NCI-H510A treated with DMSO at 0.1 percent for 48 hours (cell line): ENCODE measurements at regions not wholly inside any gene's neighbourhood (a gene's known extent, or its start where the extent isn't known, plus 50 kb on each side); places are given as distances from the start of the nearest gene placed in this dataset.

Experiments
- DNase-seq: peaks from one replicate; lab custom pipeline; 2025; lab: John Stamatoyannopoulos, UW

GRCh38 chr6:113292646-113293422, 564.3 kb upstream of the MARCKS start:
- DNase-seq: no peak

- DNase-seq: no peak
These were observed 563.8 kb upstream of the MARCKS start for GRCh38 chr6:113293423-113293740.

- no peak for DNase-seq
These were observed 557.6 kb upstream of the MARCKS start for GRCh38 chr6:113299531-113299930.

GRCh38 chr6:113301651-113302050, 555.5 kb upstream of the MARCKS start:
- DNase-seq: no peak

GRCh38 chr6:113304116-113304515, 553.0 kb upstream of the MARCKS start:
- DNase-seq: no peak

- no peak for DNase-seq
These were observed 550.5 kb upstream of the MARCKS start for GRCh38 chr6:113306552-113307145.

GRCh38 chr6:113308266-113308665, 548.9 kb upstream of the MARCKS start:
- DNase-seq: no peak

GRCh38 chr6:113313841-113314240, 543.3 kb upstream of the MARCKS start:
- no peak for DNase-seq

- no peak for DNase-seq
These were observed 542.0 kb upstream of the MARCKS start for GRCh38 chr6:113315165-113315564.

GRCh38 chr6:113315879-113316278, 541.3 kb upstream of the MARCKS start:
- DNase-seq: no peak

- no peak for DNase-seq
These were observed 539.7 kb upstream of the MARCKS start for GRCh38 chr6:113317442-113317841.

GRCh38 chr6:113317891-113318574, 539.1 kb upstream of the MARCKS start:
- no peak for DNase-seq

GRCh38 chr6:113318575-113318917, 538.6 kb upstream of the MARCKS start:
- no peak for DNase-seq

GRCh38 chr6:113320653-113321052, 536.5 kb upstream of the MARCKS start:
- no peak for DNase-seq

GRCh38 chr6:113326781-113327180, 530.4 kb upstream of the MARCKS start:
- no peak for DNase-seq

- no peak for DNase-seq
These were observed 528.2 kb upstream of the MARCKS start for GRCh38 chr6:113328886-113329381.

- no peak for DNase-seq
These were observed 527.1 kb upstream of the MARCKS start for GRCh38 chr6:113329942-113330635.

GRCh38 chr6:113330636-113330946, 526.6 kb upstream of the MARCKS start:
- no peak for DNase-seq

GRCh38 chr6:113331021-113331420, 526.1 kb upstream of the MARCKS start:
- no peak for DNase-seq

GRCh38 chr6:113338644-113339043, 518.5 kb upstream of the MARCKS start:
- no peak for DNase-seq

GRCh38 chr6:113339209-113339608, 517.9 kb upstream of the MARCKS start:
- no peak for DNase-seq

GRCh38 chr6:113340371-113340770, 516.8 kb upstream of the MARCKS start:
- DNase-seq: no peak

- DNase-seq: no peak
These were observed 513.2 kb upstream of the MARCKS start for GRCh38 chr6:113343940-113344339.
